ENCODE measurements at regions not wholly inside any gene's neighbourhood (a gene's known extent, or its start where the extent isn't known, plus 50 kb on each side); places are given as distances from the start of the nearest gene placed in this dataset.
"Not testable (repeated sequence)": the region's sequence is repeated elsewhere in the genome, so short reads cannot be mapped to it uniquely, and the experiment has no call there.

DNA sequence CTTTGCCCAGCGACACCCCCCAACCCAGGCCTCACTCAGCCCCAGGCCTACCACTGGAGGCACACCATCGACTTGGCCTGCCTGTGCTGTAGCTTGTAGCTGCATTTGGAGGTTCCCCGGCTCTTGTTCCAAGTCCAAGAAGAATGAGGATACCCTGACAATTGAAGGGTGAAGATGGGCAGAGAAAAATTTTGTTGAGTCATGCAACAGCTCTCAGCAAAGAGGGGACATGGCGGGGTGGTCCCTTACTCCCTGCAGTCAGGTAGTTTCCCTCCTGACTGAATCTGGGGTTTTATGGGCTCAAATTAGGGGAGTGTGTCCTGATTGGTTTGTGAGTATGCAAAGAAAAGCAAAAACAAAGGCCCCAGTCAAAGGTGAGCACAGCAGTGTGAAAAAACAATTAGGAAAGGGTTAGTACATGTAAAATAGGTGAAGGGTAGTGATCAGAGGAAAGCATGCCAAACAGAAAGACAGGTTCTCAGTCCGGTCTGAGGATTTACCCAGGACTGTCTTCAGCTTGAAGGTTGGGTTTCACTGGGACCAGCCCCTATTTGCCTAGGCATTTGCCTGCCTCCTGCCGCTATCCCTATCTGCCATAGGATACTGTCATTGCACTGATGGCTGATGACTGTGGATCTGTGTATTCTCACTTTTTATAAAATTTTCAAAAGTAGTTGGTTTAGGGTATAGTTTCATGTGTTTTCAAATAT, 316.4 kb upstream of the RND3 start:
- Histone ChIP-seq H4K20me1 (ENCODE audit: low read length) (no peaks in the 10 kb centered on the region), H3K27ac (ENCODE audit: low read length) (no peak overlapping the region), H3K36me3 (ENCODE audit: low read depth, low read length) (no peaks in the 10 kb centered on the region), H3K27me3 (ENCODE audit: low read length) (no peaks in the 10 kb centered on the region), H3K4me3 (ENCODE audit: low read length) (no peak overlapping the region), H3K79me2 (ENCODE audit: low read length) (no peaks in the 10 kb centered on the region), H3K9me2 (replicated peaks; ENCODE audit: low read length) (0 out of 2 replicates have a peak, but pooled peaks cover under 1% of the 10 kb centered on the region), H3K9me3 (ENCODE audit: low read length) (no peaks in the 10 kb centered on the region), H3K4me2 (ENCODE audit: low read length) (no peak overlapping the region), H3K9ac (ENCODE audit: low read length) (no peak overlapping the region), H3K4me1 (ENCODE audit: insufficient read depth, low read length) (no peaks in the 10 kb centered on the region), H2AFZ (ENCODE audit: low read length) (no peak overlapping the region), H3F3A (ENCODE audit: low read length, unreplicated experiment) (no peaks in the 10 kb centered on the region)
- DNase-seq = no peak
- CTCF ChIA-PET = no interaction called here
- ATAC-seq = no peak
- TF ChIP-seq, protein P1, sequence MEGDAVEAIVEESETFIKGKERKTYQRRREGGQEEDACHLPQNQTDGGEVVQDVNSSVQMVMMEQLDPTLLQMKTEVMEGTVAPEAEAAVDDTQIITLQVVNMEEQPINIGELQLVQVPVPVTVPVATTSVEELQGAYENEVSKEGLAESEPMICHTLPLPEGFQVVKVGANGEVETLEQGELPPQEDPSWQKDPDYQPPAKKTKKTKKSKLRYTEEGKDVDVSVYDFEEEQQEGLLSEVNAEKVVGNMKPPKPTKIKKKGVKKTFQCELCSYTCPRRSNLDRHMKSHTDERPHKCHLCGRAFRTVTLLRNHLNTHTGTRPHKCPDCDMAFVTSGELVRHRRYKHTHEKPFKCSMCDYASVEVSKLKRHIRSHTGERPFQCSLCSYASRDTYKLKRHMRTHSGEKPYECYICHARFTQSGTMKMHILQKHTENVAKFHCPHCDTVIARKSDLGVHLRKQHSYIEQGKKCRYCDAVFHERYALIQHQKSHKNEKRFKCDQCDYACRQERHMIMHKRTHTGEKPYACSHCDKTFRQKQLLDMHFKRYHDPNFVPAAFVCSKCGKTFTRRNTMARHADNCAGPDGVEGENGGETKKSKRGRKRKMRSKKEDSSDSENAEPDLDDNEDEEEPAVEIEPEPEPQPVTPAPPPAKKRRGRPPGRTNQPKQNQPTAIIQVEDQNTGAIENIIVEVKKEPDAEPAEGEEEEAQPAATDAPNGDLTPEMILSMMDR (conservative IDR thresholded peaks at IDR 0.05; ENCODE audit: low read depth, low read length) = no peak
- TF ChIP-seq EZH2phosphoT487 (IDR thresholded peaks at IDR 0.05; ENCODE audit: borderline replicate concordance, low read length) (no peak), EZH2 (IDR thresholded peaks at IDR 0.05; ENCODE audit: low read length, unreplicated experiment) (no peak)
- BruUV-seq (replicated peaks) = no TSS peak
- POLR2A ChIA-PET (ENCODE audit: unreplicated experiment) = no interaction called here
- intact Hi-C loops (cut with micrococcal nuclease) = no loop called here

DNA sequence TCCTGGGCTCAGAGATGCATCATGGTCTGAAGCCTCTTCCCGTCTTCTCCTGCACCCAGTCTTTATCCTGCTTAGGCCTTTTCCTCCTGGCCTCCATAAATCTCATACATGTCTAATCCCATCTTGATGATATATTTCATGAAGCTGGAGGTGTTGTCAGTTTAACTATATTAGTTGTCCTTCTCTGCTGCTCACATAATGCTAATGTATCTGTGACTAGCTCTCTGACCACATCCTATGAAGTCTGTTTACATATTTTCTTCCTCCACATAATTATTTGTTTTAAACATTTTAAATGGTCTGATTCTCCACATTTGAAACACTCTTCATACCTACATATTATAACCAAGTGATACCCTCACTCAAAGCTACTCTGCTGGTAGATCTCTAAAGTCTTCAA, 315.2 kb upstream of the RND3 start:
- H2AFZ ChIP-seq (ENCODE audit: low read length) = no peak overlapping the region

DNA sequence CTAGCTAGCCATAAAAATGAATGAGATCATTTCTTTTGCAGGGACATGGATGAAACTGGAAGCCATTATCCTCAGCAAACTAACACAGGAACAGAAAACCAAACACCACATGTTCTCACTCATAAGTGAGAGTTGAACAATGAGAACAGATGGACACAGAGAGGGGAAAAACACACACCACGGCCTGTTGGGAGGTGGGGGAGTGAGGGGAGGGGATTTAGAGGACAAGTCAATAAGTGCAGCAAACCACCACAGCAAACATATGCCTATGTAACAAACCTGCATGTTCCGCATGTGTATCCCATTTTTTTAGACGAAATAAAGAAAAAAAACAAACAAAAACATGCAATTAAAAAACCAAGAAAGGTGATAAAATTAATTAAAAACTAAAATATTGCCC, 308.8 kb upstream of the RND3 start:
- H3K27me3 ChIP-seq (ENCODE audit: low read length); H3K36me3 ChIP-seq (ENCODE audit: low read depth, low read length); intact Hi-C loops (cut with micrococcal nuclease); H3K4me1 ChIP-seq (ENCODE audit: insufficient read depth, low read length); H2AFZ ChIP-seq (ENCODE audit: low read length); POLR2A ChIA-PET (ENCODE audit: unreplicated experiment); H3K9me3 ChIP-seq (ENCODE audit: low read length); H3F3A ChIP-seq (ENCODE audit: low read length, unreplicated experiment); H3K27ac ChIP-seq (ENCODE audit: low read length); H3K9ac ChIP-seq (ENCODE audit: low read length); H3K4me3 ChIP-seq (ENCODE audit: low read length); H3K79me2 ChIP-seq (ENCODE audit: low read length); CTCF ChIA-PET; H3K9me2 ChIP-seq (replicated peaks; ENCODE audit: low read length); BruUV-seq (replicated peaks); ATAC-seq; DNase-seq; H3K4me2 ChIP-seq (ENCODE audit: low read length); H4K20me1 ChIP-seq (ENCODE audit: low read length): not testable (repeated sequence)

More for the DNA sequence above, 315.2 kb upstream of the RND3 start:
- intact Hi-C loops (cut with micrococcal nuclease) = no loop called here
- no peak overlapping the region for H3K27ac ChIP-seq (ENCODE audit: low read length)
- H3K79me2 ChIP-seq (ENCODE audit: low read length) = no peaks in the 10 kb centered on the region
- H3K27me3 ChIP-seq (ENCODE audit: low read length) = no peaks in the 10 kb centered on the region
- ChIA-PET POLR2A (ENCODE audit: unreplicated experiment) (no interaction called here), CTCF (no interaction called here)
- H4K20me1 ChIP-seq (ENCODE audit: low read length) = no peaks in the 10 kb centered on the region
- no peaks in the 10 kb centered on the region for H3K9me3 ChIP-seq (ENCODE audit: low read length)
- no peak for TF ChIP-seq EZH2 (IDR thresholded peaks at IDR 0.05; ENCODE audit: low read length, unreplicated experiment)
- H3K9ac ChIP-seq (ENCODE audit: low read length) = no peak overlapping the region
- peak; percentile 54 for ATAC-seq
- no peak overlapping the region for H3K4me2 ChIP-seq (ENCODE audit: low read length)
- no peaks in the 10 kb centered on the region for H3K4me1 ChIP-seq (ENCODE audit: insufficient read depth, low read length)
- H3F3A ChIP-seq (ENCODE audit: low read length, unreplicated experiment) = no peaks in the 10 kb centered on the region
- H3K4me3 ChIP-seq (ENCODE audit: low read length) = no peak overlapping the region
- no peaks in the 10 kb centered on the region for H3K36me3 ChIP-seq (ENCODE audit: low read depth, low read length)
- no peak for DNase-seq
- no TSS peak for BruUV-seq (replicated peaks)
- H3K9me2 ChIP-seq (replicated peaks; ENCODE audit: low read length) = 0 out of 2 replicates have a peak, but pooled peaks cover 4% of the 10 kb centered on the region

All from PC-3 (cell line).